GM19023 (cell line): ENCODE measurements at regions not wholly inside any gene's neighbourhood (a gene's known extent, or its start where the extent isn't known, plus 50 kb on each side); places are given as distances from the start of the nearest gene placed in this dataset.
"Not testable (repeated sequence)": the region's sequence is repeated elsewhere in the genome, so short reads cannot be mapped to it uniquely, and the experiment has no call there.

ENCODE experiments used
- ATAC-seq: cut with Tn5 transposase; IDR thresholded peaks from one replicate; pipeline ENCODE4 v1.9.1; 2021; ENCODE audit warnings: mild to moderate bottlenecking, moderate library complexity; ENCODE audit not compliant: unreplicated experiment

DNA sequence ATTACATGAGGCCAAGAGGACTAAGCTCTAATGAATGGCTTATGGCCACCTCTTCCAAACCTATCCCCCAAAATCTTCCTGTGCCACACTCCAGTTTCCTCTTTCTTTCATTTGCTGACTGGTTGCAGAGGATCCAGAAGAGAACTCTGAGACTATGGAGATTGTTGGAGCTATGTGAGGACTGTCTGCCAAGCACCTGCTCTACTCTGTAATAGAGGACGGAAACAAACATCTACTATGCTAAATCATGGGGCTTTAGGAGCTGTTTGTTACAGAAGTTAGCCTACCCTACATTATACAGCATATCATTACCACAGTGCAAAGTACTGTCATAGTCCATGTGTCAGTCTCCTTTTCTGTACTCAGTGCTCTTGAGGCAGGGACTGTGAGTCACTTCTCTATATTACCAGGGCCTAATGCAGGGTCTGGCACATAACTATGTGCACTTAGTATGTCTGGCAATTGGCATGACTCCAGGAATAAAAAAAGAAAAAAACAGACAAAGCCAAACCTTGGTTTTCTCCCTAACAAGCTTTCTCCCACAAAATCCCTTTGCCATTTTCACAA is 95.1 kb downstream of the RPAP3 start:
- ATAC-seq, result no peak

DNA sequence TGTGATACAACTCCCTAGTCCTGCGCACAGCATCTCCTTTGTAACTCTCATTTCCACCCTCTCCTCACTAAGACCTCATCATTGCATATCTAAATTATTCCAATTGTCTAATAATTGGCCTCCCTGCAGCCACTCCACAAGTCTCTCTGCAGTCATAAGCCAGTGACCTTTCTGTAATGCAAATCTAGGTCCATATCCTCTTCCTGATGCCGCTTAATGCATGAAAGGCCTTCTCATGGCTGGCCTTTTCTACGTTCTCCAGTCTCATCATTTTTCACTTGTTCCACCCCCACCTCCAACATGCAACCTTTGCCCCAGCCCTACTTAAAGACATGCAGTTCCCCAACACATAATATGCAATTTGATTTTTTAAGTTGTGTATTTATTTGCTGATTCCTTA is 96.0 kb downstream of the RPAP3 start:
- no peak for ATAC-seq

DNA sequence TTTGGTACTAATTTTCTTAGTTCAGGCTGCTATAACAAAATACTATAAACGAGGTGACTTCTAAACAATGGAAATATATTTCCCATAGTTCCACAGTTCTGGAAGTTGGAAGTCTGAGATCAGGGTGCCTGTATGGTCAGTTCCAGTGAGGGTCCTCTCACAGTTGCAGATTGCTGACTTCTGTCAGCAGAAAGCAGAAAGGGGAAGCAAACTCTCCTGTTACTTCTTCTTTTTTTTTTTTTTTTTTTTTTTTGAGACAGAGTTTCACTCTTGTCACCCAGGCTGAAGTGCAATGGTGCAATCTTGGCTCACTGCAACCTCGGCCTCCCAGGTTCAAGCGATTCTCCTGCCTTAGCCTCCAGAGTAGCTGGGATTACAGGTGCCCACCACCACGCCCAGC is 97.2 kb downstream of the RPAP3 start:
- not testable (repeated sequence) for ATAC-seq

DNA sequence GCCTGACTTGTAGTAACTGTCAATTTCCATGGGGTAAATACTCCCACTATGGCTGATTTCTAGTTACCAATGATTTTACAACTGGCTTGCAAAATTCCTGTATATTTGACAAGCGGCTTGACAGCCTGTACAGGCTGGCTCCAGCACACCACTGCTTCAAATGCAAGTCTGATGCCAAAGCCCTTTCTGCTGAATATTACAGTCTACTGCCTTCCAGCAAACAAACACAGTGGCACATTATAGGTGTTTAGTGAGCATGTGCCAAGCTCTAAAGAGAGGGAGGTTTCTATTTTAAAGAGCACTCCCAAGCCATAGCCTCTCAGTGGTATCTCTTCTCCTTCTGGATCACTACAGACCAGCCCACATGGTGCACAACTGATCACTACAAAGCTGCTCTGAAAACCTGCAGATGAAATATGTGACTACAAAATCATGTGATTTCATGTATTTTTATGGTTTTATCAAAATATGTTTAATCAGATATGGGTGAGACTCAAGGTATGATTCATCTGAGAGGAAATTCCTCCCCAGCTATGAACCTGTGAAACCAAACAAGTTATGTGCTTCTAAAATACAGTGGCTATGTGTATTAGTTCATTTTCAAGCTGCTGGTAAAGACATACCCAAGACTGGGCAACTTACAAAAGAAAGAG is 101.5 kb downstream of the RPAP3 start:
- no peak for ATAC-seq

DNA sequence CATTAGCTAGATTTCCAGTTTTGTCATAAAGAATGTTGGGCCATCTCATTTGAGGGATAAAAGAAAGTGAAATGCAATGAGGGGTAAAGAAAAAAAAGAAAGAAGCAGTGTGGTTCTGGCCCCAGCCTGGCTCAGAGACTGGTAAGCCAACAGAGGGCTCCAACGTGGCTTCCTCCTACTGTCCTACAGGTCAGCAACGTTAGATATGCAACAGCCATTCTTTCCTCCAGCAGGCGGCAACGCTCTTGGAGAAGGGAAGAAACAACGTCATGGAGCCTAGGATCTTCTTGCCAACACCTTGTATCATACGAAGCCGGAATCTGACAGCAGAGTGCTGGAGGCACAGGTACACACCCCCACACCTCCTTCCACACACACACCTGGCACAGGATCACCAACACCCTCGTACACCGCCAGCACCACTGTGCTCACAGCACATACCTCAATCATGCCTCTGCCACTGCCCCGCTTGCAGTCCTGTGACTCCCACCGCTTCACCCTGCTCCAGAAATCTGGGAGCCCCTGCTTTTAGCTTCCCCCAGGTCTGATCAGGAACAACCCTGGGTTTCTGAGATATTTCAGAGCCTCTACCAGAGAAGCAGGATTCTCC is 102.8 kb downstream of the RPAP3 start:
- no peak for ATAC-seq

DNA sequence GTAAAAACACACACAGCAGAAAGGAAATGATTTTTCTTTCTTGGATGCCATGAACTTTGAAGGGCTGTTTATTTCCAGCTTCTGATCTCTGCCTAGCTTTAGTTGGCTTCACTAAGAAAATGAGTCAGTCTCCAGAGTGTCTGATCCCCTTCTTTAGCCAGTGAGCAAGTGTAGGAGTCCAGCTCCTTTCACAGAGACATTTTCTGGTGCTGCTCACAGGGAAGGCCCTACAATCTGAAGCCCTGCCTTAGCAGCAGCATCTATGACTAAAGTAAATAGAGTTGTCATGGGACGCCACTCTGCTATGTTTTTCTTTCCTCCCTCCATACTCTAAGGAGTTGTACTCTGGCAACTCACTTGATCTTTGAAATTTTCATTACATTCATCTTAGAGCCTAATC is 103.5 kb downstream of the RPAP3 start:
- ATAC-seq, result no peak

DNA sequence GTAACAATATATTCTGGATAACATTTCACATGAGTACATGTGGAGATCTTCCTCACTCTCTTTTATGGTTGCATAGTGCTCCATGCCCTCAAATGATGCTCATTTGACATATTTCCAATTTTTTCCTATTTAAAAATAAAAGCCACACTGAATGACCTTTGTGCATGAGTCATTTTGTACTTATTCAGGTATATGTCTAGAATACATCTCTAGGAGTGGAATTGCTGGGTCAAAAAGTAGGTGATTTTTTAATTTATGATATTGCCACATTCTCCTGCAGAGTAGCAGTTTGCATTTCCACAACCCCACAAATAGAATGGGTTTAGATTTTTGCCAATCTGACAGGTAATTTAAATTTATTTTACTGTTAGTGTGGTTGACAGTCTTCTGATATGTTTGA is 104.8 kb downstream of the RPAP3 start:
- ATAC-seq, result no peak

DNA sequence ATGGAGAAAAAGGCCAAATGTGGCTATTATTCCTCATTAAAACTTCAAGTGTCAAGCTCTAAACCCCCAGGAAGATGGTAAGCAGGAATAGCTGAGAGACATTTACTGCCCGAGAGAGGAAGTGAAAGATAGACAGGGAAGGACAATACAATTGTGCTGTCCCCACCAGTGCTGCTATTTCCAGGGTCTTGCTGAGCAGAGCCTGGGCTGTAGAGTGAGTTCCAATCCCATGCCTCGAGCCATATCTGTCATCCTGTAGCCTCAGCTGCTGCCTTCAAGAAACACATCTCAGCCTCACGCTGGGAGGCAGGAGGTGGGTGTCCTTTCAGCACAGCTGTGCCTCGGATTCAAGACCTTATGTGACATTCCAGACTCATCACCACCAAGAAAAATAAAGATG is 114.0 kb downstream of the RPAP3 start:
- no peak for ATAC-seq

DNA sequence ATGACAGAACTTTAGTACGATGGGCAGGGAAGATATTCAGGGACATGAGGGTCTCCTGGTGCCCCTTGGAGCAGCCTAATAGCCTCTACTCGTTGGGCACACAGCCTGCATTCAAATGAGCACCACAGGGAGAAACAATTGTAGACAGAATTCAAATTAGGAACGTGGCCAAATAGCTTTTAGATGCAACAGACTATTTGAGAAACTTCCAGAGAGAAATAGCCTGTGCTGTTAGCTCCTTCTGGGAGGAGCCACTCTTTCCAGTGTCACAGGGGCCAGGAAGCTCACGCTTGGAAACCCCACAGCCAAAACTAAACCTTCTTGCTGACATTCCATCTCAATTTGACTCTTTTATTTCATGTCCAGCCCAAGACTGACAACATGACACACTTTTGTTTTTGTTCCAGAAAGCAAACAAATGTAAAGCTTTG is 114.5 kb downstream of the RPAP3 start:
- ATAC-seq, result no peak

DNA sequence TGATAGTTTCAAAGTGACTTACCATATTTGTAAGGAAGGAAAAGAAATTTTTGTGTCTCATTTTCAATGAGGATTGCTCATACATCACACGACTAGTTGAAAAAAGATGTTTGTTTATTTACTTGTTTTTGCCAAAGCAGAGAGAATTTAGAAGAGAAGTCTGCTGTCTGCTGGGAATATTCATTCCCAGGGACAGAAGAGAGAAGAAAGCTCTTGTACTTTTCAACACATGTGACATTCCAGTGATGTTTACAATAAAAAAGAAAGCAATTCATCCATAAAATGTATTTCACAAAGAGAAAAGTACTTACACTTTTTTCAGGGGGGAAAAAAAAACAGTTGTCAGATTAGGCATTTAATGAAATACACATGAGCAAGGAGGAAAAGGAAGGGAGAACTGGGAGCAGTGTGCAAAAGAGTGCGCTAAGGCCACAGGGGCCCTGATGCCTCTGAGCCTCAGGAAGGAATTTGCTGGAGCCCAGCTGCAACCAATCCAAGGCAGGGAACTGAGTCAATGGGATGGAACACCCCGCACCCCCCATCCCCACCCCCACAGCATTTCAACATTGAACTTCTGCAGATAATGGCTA is 115.0 kb downstream of the RPAP3 start:
- ATAC-seq, result no peak

DNA sequence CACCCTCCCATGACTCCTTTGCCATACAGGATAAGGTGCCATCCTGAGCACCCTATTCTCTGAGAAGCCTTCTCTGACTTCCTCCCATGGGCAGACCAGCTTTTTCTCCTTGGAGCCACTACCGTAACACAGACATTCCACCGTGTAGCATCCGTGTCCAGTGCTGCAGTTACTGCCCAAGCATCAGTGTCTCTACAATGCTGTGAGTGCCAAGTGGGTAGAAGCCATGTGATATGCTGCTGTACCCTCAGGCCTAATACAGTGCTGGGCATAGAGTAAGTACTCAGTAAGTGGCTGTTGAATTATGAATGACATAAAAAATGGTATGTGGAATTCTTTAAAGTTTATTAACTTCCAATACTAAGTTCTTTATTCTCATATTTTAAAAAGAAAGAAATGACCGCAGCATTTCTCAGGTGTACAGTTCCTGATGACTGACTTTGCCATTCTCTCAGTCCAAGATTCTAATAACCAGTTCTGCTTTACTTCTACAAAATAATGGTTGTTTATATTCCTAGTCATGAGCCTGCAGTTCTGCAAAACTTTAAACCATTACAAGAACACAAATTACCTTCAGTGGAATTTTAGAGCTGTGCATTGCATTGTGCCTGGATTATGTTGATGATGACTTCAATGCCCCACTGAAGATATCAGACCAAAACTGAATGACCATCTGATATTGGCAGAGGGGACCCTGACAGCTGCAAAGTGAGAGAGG is 118.7 kb downstream of the RPAP3 start:
- ATAC-seq, result no peak

DNA sequence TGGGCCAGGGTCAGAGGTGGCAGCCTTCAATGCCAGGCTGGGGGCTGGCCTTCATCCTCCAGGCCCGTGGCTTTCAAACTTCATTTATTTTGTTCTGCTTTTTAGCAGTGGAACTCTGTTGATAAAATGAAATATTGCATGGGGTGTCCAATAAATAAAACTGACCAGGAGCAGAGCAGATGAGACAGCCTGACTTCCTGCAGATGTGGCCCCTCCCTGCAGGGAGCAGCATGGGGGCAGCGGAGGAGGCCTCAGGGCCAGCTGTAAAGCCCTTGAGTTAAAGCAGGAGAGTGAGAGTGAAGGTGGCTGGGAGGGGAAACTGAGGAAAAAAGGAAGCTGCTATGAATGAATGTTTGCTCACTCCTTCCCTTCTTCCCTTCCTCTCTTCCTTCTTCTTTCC is 120.3 kb downstream of the RPAP3 start:
- ATAC-seq, result no peak

DNA sequence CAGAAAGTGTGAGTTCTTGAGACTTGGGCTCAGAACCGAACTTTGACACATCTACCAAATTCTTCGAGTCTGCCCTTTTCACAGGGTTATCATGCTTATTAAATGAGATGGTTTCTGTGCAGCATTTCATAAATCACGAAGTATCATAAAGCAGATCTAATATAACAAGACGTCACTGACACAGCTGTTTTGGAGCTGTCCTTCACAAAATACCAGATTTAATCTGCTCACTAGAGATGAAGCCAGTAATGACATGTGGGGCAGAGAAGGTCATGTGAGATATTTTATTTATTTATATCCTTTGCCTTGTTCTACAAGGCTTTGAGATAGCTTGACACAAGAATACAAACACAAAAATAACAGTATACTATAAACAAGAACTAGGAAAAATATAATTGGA is 127.0 kb downstream of the RPAP3 start:
- no peak for ATAC-seq

DNA sequence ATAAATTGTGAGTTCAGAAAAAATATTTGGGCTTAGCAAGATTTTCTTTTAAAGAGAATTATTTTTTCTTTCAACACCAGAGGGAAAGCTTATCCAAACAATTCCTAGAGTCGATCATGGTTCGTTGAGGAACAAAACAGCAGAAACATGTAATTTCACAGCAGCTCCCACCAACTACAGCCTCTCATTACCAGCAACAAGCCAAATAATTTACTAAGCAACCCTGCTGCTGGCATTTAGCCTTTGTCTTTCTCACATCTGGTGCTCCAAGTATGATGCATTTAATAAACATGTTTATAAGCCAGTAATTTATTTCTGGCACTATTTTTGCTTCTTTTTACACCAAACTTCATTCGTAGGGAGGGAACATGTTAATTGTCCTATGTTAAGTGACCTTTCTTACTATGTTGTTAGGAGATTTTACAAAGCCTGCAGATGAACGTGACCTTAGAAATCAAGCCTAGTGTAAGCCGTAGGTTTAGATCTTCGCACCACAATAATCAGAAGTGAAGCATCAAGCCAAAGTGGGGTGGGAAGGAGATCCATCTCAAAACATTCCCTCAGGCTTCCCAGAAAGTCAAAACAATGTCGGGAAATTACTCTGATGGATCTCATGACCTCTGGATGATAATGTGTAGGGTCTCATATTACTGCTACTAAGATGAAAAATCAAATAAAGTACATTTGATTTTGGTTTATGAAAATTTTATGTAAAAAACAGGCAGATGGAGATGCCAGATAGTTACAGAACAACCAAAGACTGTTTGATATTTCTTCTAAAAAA is 128.4 kb downstream of the RPAP3 start:
- ATAC-seq, result no peak

DNA sequence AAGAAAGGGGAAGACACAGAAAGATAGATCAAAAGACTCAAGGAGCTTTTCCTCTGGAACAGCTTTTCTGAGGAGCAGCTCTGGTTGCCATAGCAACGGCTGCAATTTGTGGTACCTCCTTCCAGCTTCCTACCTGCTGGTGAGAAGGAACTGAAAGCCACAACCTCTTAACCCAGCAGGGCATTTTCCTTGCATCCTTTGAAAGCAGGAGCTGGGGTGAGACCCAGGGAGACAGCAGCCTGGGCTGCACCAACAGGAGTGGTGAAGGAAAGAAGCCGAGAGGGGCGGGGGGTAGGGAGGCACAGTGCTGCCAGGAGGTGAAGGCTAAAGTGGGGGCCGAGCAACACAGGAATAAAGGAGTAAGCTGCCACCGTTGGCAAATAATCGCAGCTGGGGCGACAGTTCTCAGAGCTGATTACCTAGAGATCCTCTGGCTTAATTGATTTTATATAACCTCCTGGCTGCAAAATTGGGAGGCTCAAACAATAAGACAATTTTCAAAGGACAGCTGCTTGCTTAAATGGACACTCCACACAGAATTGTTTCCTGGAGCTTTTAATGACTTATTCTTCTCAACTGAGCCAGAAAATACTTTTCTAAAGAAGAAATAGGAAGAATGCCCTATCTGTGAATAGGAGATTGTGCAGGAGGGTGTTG is 129.4 kb downstream of the RPAP3 start:
- no peak for ATAC-seq

DNA sequence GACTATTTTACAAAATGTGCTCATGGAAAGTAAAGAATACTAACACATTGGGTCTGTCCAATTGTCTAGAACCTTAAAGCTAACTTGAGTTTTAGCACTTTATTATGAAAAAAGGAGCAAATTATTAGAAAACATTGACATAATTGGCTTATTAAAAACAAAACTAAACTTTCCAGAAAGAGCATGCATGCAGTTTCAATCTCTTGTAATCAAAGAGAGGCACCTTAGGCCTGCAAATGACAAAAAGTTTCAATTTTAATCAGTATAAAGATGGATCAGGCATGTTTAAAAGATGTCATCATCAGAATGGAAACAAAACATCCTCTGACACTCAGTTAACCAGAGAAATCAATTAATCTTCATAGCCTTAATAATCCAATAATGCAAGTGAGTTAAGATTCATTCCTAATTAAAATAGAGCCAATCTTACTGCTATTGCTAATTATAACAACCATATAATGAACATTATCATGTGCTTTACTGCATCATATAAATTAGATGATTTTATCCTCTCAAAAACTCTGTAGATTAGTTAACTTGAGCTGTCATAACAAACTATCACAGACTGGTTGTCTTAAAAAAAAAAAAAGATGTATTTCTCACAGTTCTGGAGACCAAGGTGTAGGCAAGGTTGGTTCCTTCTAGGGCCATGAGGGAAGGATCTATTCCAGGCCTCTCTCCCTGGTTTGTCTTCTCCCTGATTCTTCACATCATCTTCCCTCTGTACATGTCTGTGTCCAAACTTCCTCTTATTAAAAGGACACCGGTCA is 131.4 kb downstream of the RPAP3 start:
- ATAC-seq, result no peak

DNA sequence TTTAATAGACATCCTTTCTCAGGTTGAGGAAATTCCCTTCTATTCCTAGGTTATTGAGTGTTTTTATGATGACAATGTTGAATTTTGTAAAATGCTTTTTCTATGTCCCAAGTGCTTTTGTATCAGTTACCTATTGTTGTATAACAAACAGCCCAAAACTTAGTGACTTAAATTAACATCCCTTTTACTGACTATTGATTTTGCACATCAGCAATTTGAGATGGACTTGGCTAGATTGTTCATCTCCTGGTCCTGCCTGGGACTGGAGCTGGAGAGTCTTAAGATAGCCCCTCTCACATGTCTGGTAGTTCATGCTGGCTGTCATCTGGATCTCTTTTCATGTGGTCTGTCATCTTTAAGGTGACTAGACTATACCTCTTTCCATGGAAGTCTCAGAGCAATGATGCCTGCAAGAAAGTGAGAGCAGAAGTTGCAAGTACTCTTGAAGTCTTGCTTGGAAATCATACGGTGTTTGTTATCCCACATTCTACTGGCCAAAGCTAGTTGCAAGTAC is 132.6 kb downstream of the RPAP3 start:
- ATAC-seq, result no peak

DNA sequence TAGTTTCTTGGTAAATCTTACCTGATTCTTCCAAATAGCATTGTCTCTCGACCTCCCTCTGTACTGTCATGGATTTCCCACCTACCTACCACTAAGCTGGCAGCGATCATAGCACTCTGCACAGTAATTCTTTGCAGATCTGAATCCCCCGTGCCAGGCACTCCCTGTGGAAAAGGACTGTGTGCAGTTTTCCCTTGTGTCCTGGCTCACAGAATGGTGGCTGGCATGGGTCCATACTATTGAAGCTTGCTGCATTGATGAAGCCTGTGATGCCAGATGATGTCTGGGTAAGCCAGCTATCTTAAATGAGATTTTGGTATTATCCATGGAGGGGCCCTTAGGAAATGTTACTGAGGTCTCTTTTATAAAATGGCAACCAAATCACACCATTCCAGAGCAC is 135.7 kb downstream of the RPAP3 start:
- ATAC-seq, result no peak

DNA sequence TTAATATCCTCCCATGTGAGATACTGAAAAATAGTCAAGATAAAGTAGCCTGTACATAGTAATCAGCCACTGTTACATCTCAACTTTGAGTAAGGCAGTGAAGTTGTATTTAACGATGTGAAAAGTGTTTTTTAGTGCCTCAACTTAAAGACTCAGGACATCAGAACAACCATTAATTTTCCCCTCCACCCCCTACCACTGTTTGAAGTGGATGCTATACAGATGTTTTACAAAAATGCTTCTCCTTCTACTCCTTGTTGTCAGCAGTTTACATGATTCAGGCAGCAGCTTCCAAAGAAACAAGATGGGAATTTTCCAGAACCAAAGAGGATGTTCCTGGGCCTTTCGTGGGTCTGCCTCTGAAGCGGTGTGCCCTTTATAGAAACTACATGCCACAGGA is 143.6 kb downstream of the RPAP3 start:
- no peak for ATAC-seq
